ENCODE measurements at regions not wholly inside any gene's neighbourhood (a gene's known extent, or its start where the extent isn't known, plus 50 kb on each side); places are given as distances from the start of the nearest gene placed in this dataset.

DNA sequence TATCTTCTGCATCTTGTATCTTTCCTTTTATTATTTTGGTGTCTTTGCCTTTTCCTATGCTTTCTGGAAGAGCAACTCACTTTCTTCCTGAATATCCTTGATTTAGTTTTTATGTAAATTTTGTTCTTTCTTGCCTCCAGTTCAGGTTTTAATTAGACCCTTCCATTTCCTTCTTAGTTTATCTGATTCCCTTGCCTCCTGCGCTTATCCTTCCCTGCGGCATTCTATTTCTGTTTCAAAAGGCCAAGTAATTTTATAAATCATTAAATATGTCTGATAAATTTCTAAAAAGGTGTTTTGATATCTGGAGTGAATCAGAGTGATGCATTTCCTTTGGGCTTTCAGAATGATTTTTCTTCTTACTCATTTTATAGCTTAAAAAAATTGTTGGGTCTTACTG lies 167.7 kb upstream of the WDR11 start (continued):
- TF ChIP-seq HNF1A (IDR thresholded peaks at IDR 0.05; ENCODE audit: low read depth) (no peak), HNF1A (CRISPR knock-in tag; IDR thresholded peaks at IDR 0.05; ENCODE audit: borderline replicate concordance) (no peak), SRSF4 (IDR thresholded peaks at IDR 0.05; ENCODE audit: low read depth, low read length, poor library complexity, severe bottlenecking) (no peak), SCMH1 (CRISPR knock-in tag; IDR thresholded peaks at IDR 0.05; ENCODE audit: borderline replicate concordance) (no peak), ZNF687 (CRISPR knock-in tag; IDR thresholded peaks at IDR 0.05) (no peak)
